ENCODE measurements at regions not wholly inside any gene's neighbourhood (a gene's known extent, or its start where the extent isn't known, plus 50 kb on each side); places are given as distances from the start of the nearest gene placed in this dataset.

DNA sequence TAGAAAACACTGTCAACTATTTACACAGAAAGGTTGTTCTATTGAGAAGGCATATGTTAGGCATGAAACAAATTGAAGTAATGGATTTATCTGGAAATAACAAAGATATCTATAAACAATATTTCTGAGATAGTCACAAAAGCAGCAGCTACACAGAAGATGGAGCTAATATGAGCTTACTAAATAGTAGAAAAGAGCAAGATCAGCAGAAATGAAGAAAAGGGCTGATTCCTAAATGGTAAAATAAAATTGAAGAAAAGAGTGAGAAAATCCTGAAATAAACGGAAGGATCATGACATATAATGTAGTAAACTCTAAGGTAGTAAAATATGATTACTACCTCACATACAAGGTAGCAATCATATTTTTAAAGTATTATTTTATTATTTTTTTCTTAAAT lies 1263.9 kb downstream of the FSCB start:
- Histone ChIP-seq H3K27me3 (ENCODE audit: insufficient read depth, low read length) (no peaks in the 10 kb centered on the region), H2AFZ (ENCODE audit: low read depth, low read length) (no peak overlapping the region), H3K36me3 (ENCODE audit: insufficient read depth, low read length) (no peaks in the 10 kb centered on the region), H3K4me1 (ENCODE audit: insufficient read depth, low read length) (no peaks in the 10 kb centered on the region), H3K9me3 (ENCODE audit: low read length) (no peaks in the 10 kb centered on the region), H3K4me3 (ENCODE audit: low read length) (no peak overlapping the region)

DNA sequence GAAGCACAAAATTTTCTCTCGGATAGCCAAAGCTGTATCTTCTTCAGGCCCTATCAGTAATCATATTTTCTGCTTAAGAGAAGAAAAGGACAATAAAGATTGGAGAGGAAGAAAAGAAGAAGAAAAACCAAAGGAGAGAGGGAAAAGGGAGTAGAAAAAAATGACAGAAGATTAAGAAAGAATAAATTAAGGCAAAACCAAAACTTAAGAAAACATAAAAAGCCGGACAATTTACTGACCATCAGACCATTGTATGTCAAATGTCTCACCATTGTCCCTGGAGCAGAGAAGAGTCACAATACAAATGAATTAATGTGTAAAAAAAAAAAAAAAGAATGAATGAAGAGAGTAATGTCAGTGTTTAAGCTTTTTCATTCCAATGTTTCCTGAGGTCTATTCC lies 1274.8 kb downstream of the FSCB start:
- Histone ChIP-seq H3K9me3 (ENCODE audit: low read length) (no peaks in the 10 kb centered on the region), H3K4me3 (ENCODE audit: low read length) (no peak overlapping the region), H3K4me1 (ENCODE audit: insufficient read depth, low read length) (no peaks in the 10 kb centered on the region), H2AFZ (ENCODE audit: low read depth, low read length) (no peak overlapping the region), H3K36me3 (ENCODE audit: insufficient read depth, low read length) (no peaks in the 10 kb centered on the region), H3K27me3 (ENCODE audit: insufficient read depth, low read length) (no peaks in the 10 kb centered on the region)

DNA sequence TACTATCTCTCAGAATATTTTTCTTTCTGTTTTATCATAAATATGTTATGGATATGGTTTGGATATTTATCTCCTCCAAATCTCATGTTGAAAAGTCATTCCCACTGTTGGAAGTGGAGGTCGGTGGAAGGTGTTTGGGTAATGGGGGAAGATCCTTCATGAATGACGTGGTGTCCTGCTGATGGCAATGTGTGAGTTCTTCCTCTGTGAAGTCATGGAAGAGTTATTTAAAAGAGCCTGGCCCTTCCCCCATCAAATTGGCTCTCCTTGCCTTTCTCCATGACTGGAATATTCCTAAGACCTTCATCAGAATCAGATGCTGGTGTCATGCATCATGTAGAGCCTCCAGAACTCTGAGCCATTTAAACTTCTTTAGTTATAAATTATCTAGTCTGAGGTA lies 1291.6 kb downstream of the FSCB start:
- Histone ChIP-seq H3K27me3 (ENCODE audit: insufficient read depth, low read length) (no peaks in the 10 kb centered on the region), H3K9me3 (ENCODE audit: low read length) (no peaks in the 10 kb centered on the region), H3K36me3 (ENCODE audit: insufficient read depth, low read length) (no peaks in the 10 kb centered on the region), H3K4me3 (ENCODE audit: low read length) (no peak overlapping the region), H3K4me1 (ENCODE audit: insufficient read depth, low read length) (no peaks in the 10 kb centered on the region), H2AFZ (ENCODE audit: low read depth, low read length) (no peak overlapping the region)

DNA sequence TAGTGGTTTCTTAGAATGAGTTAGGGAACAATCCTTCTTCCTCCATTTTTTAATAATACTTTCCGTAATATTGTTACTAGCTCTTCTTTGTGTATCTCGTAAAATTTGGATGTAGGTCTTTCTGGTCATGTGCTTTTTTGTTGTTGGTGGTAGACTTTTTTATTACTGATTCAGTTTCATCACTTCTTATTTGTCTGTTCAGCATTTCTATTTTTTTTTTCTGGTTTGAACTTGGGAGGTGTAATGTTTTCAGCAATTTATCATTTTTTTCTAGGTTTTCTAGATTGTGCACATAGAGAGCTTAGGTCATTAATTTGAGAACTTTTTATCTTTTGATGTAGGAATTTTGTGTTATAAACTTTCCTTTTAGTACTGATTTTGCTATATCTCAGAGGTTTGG lies 1299.9 kb downstream of the FSCB start:
- Histone ChIP-seq H3K27me3 (ENCODE audit: insufficient read depth, low read length) (no peaks in the 10 kb centered on the region), H3K4me1 (ENCODE audit: insufficient read depth, low read length) (no peaks in the 10 kb centered on the region), H3K9me3 (ENCODE audit: low read length) (no peaks in the 10 kb centered on the region), H3K4me3 (ENCODE audit: low read length) (no peak overlapping the region), H3K36me3 (ENCODE audit: insufficient read depth, low read length) (no peaks in the 10 kb centered on the region), H2AFZ (ENCODE audit: low read depth, low read length) (no peak overlapping the region)

DNA sequence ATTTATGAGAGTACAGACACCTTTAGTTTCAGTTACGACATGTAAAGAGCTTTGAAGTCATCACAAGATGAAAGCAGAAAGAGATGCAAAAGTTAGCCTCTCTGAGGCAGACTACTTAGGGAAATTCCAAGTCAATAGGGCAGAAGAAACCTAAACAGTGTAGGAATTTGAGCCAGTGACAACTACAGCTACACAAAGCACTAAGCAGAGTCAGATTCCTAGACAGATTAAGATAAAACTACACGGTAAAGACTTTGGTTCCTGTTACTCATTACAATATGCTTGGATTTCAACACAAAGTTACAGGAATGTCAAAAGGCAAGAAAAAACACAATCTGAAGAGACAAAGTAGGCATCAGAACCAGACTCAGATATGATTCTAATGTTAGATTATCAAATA lies 1302.3 kb downstream of the FSCB start:
- H3K36me3 ChIP-seq (ENCODE audit: insufficient read depth, low read length) = no peaks in the 10 kb centered on the region
- H2AFZ ChIP-seq (ENCODE audit: low read depth, low read length) = no peak overlapping the region
- H3K4me1 ChIP-seq (ENCODE audit: insufficient read depth, low read length) = no peaks in the 10 kb centered on the region
- no peak overlapping the region for H3K4me3 ChIP-seq (ENCODE audit: low read length)
- H3K9me3 ChIP-seq (ENCODE audit: low read length) = no peaks in the 10 kb centered on the region
- no peaks in the 10 kb centered on the region for H3K27me3 ChIP-seq (ENCODE audit: insufficient read depth, low read length)

DNA sequence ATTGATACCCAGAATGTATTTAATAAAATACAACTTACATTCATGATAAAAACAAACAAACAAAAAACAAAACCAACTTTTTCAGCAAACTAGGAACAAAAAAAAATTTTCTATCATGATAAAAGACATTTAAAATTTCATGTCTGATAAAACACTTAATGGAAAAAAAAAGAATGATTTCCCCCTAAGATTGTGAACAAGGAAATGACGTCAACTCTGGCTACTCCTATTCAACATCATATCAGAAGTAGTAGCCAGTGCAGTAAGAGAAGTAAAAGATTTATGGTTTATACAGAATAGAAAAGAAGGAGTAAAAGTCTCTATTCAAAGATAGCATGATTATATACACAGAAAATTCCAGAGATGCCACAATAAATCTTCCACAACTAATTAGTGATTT lies 1306.6 kb downstream of the FSCB start:
- Histone ChIP-seq H3K27me3 (ENCODE audit: insufficient read depth, low read length) (no peaks in the 10 kb centered on the region), H3K4me1 (ENCODE audit: insufficient read depth, low read length) (no peaks in the 10 kb centered on the region), H3K9me3 (ENCODE audit: low read length) (no peaks in the 10 kb centered on the region), H3K36me3 (ENCODE audit: insufficient read depth, low read length) (no peaks in the 10 kb centered on the region), H3K4me3 (ENCODE audit: low read length) (no peak overlapping the region), H2AFZ (ENCODE audit: low read depth, low read length) (no peak overlapping the region)

DNA sequence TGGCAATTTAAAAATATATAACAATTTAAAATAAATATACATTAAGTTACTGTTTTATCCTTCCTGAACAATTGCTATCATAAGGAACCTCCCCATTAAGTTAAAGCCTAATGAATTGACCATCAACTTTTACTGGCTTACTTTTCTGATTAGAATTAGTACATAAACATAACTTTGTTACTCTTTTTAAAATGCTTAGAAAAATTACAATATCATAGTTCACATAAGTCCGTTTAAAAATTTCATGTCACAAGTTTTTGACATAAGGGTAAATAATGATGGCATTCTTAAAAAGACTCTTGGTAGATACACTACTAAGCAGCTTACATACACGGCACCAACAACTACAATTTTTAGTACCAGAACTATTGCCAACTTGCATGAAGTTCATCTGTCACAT lies 1308.6 kb downstream of the FSCB start:
- no peaks in the 10 kb centered on the region for H3K9me3 ChIP-seq (ENCODE audit: low read length)

DNA sequence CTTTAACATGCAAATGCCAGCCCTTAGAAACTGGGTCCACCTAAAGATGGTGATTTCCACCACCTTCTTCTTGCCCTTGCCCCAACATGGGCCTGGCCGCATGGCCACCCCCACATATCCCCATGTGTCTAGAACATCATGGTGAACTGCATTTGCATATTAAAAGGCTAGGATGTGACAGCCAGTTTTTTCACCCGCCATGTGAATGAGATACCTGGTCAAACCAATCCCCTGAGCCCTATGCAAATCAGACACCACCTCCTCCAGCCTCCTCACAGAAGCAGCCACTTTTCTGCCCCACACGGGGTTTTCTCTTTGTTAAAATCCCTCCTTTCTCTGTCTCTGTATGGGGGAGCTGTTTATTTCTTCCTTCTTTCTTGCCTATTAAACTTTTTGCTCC lies 1322.5 kb downstream of the FSCB start:
- Histone ChIP-seq H3K9me3 (ENCODE audit: low read length) (no peaks in the 10 kb centered on the region), H3K4me1 (ENCODE audit: insufficient read depth, low read length) (no peaks in the 10 kb centered on the region), H3K4me3 (ENCODE audit: low read length) (no peak overlapping the region), H3K36me3 (ENCODE audit: insufficient read depth, low read length) (no peaks in the 10 kb centered on the region), H2AFZ (ENCODE audit: low read depth, low read length) (no peak overlapping the region), H3K27me3 (ENCODE audit: insufficient read depth, low read length) (no peaks in the 10 kb centered on the region)

More for the DNA sequence above, 1308.6 kb downstream of the FSCB start:
- Histone ChIP-seq H3K4me3 (ENCODE audit: low read length) (no peak overlapping the region), H3K27me3 (ENCODE audit: insufficient read depth, low read length) (no peaks in the 10 kb centered on the region), H2AFZ (ENCODE audit: low read depth, low read length) (no peak overlapping the region), H3K36me3 (ENCODE audit: insufficient read depth, low read length) (no peaks in the 10 kb centered on the region), H3K4me1 (ENCODE audit: insufficient read depth, low read length) (no peaks in the 10 kb centered on the region)

DNA sequence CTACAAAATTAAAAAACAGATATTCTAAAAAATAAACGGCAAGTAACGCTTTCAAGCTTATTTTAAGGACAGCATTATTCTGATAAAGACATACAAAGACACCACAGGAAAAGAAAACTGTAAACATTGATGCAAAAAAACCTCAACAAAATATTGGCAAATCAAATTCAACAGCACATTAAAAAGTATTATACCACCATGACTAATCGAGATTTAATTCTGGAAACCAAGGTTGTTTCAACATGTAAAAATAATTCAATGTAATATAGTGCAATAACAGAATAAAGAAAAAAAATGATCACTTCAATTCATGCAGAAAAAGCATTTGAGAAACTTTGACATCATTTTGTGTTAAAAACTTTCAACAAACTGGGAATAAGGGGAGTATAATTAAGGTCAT lies 1323.2 kb downstream of the FSCB start:
- Histone ChIP-seq H3K27me3 (ENCODE audit: insufficient read depth, low read length) (no peaks in the 10 kb centered on the region), H3K36me3 (ENCODE audit: insufficient read depth, low read length) (no peaks in the 10 kb centered on the region), H3K4me1 (ENCODE audit: insufficient read depth, low read length) (no peaks in the 10 kb centered on the region), H3K9me3 (ENCODE audit: low read length) (no peaks in the 10 kb centered on the region), H3K4me3 (ENCODE audit: low read length) (no peak overlapping the region), H2AFZ (ENCODE audit: low read depth, low read length) (no peak overlapping the region)

DNA sequence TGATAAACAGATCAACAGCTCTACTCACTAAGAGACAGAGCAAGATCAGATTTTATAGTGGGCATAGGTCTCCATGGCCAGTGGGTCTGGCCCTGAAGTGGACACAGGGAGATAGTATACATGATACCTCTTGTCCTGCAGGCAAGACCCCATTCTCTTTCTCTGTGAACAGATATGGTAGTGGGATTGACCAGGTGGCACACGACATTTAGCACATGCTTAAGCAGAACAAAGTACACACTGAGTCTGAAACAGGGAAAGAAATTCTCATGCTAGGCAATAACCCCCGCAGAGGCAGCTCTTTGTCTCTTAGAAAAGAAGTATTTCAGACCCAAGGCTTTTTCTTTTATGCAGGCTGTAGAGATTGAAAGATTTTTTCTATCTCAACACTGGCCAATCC lies 1331.2 kb downstream of the FSCB start:
- H3K36me3 ChIP-seq (ENCODE audit: insufficient read depth, low read length) = no peaks in the 10 kb centered on the region
- H3K4me1 ChIP-seq (ENCODE audit: insufficient read depth, low read length) = no peaks in the 10 kb centered on the region
- H3K27me3 ChIP-seq (ENCODE audit: insufficient read depth, low read length) = no peaks in the 10 kb centered on the region
- H3K9me3 ChIP-seq (ENCODE audit: low read length) = no peaks in the 10 kb centered on the region
- H2AFZ ChIP-seq (ENCODE audit: low read depth, low read length) = no peak overlapping the region
- no peak overlapping the region for H3K4me3 ChIP-seq (ENCODE audit: low read length)

DNA sequence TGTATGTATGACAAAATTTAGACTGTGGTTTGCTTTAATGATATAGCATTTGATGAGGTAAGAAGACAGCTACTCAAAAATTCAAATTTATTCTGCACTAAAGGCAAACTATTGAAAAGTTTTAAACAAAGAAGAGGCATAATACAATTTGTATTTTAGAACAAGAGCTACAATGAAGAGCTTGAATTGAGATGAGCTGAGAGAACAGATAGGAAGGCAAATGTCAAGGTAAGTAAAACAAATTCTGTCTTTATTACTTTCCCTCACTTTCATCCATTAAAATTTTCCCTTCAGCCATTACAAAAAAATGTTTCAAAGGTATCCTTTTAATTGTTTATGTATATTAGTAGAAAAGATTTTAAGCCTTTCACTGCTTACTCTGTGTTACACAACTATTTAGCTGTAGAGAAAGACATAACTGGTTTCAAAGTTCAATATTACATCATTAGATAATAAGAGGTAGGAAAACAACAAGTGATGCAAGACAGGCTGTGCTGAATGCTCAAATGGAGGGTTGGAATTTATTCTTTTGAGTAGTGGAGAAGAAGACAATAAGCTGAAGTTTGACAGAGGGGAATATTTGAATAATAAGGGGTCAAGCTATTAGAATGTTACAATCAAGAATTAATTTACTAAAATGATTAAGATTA lies 1334.1 kb downstream of the FSCB start:
- Histone ChIP-seq H3K27me3 (ENCODE audit: insufficient read depth, low read length) (no peaks in the 10 kb centered on the region), H2AFZ (ENCODE audit: low read depth, low read length) (no peak overlapping the region), H3K9me3 (ENCODE audit: low read length) (no peaks in the 10 kb centered on the region), H3K4me3 (ENCODE audit: low read length) (no peak overlapping the region), H3K4me1 (ENCODE audit: insufficient read depth, low read length) (no peaks in the 10 kb centered on the region), H3K36me3 (ENCODE audit: insufficient read depth, low read length) (no peaks in the 10 kb centered on the region)

DNA sequence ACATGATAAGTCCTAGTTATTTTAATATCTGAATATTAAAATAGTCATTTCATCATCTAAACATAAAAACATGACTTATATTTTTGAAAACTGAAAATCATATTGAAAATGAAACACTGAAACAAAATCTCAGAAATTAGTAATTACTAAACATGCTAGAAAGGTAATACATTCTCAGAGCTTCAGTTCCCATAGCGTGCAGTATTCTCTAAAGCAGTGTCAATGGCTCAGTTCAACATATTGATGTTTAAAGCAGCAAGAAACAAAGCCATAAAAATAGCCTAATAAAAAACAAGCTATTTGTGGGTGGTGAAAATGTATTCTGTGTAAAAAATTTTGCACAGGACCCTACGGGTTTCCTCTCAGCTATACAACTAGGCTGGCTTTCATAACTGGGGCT lies 1337.4 kb downstream of the FSCB start:
- H3K36me3 ChIP-seq (ENCODE audit: insufficient read depth, low read length) = no peaks in the 10 kb centered on the region
- no peaks in the 10 kb centered on the region for H3K4me1 ChIP-seq (ENCODE audit: insufficient read depth, low read length)
- no peak overlapping the region for H2AFZ ChIP-seq (ENCODE audit: low read depth, low read length)
- H3K4me3 ChIP-seq (ENCODE audit: low read length) = no peak overlapping the region
- H3K27me3 ChIP-seq (ENCODE audit: insufficient read depth, low read length) = no peaks in the 10 kb centered on the region
- no peaks in the 10 kb centered on the region for H3K9me3 ChIP-seq (ENCODE audit: low read length)

DNA sequence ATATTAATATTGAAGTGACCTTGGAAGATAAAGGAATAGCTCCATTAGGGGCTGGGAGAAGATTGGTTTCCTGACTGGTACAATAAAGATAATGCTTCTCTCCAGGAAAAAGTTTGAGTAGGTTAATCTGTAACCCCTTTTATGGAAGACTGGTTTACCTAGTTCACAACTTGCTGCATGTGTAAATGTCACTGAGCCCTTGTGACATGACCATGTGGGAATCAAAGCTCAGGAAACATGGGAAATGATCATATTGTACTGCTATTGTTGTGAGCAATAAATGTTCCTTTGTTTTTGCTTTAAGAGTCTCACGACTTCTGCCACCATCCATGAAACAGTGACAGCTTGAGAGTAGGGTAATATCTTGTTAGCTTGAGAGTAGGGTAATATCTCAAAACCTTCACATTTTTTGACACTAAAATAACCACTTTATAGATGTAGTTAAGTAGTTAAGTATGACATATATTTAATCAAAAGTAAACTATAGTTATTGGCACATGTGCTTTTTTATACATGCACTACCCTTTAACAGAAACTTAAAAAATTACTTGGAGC lies 1338.6 kb downstream of the FSCB start:
- H2AFZ ChIP-seq (ENCODE audit: low read depth, low read length) = no peak overlapping the region
- H3K4me1 ChIP-seq (ENCODE audit: insufficient read depth, low read length) = no peaks in the 10 kb centered on the region
- no peaks in the 10 kb centered on the region for H3K36me3 ChIP-seq (ENCODE audit: insufficient read depth, low read length)
- no peaks in the 10 kb centered on the region for H3K27me3 ChIP-seq (ENCODE audit: insufficient read depth, low read length)
- H3K4me3 ChIP-seq (ENCODE audit: low read length) = no peak overlapping the region
- no peaks in the 10 kb centered on the region for H3K9me3 ChIP-seq (ENCODE audit: low read length)

DNA sequence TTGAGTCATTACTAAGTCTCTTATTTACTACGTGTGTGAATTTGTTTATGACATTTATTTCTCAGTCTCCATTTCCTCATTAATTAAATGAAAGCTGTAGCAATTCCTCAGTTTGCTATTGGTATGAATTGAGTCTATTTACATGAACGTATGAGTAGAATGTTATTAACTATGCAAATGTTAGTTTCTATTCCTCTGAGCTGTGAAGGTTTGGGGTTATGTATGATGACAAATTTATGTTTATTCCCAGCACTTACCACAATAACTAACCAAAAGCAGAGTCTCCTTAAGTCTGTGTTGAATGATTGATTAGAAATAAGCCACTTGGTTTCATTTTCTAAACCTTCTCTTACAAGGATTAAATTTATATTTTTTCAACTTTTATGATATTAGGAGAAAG lies 1340.9 kb downstream of the FSCB start:
- no peak overlapping the region for H2AFZ ChIP-seq (ENCODE audit: low read depth, low read length)
- no peaks in the 10 kb centered on the region for H3K4me1 ChIP-seq (ENCODE audit: insufficient read depth, low read length)
- H3K27me3 ChIP-seq (ENCODE audit: insufficient read depth, low read length) = no peaks in the 10 kb centered on the region
- H3K4me3 ChIP-seq (ENCODE audit: low read length) = no peak overlapping the region
- no peaks in the 10 kb centered on the region for H3K36me3 ChIP-seq (ENCODE audit: insufficient read depth, low read length)
- H3K9me3 ChIP-seq (ENCODE audit: low read length) = no peaks in the 10 kb centered on the region

Data from neuron (in vitro differentiated cells).